ENCODE measurements at regions not wholly inside any gene's neighbourhood (a gene's known extent, or its start where the extent isn't known, plus 50 kb on each side); places are given as distances from the start of the nearest gene placed in this dataset.

DNA sequence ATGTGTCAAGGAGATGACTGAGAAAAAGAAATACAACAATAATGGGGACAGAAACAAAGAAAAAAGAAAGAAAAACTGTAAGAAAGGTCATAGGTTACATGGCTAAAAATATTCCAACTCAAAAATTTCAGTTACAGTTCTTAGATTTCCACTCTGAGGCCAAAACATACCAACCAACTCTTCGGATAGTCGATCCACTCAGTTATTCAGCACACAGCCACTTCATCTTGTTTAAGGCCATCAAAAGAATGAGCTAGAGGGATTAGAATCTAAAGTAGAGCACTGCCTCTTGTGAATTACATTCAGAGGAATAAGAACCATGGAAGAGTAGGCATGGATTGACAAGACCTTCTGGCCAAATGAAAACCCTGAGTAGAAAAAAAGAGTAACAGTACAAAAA, 277.0 kb downstream of the MRPL39 start:
- no peaks in the 10 kb centered on the region for H3K36me3 ChIP-seq
- H3K27ac ChIP-seq = no peak overlapping the region
- TF ChIP-seq, protein P1, sequence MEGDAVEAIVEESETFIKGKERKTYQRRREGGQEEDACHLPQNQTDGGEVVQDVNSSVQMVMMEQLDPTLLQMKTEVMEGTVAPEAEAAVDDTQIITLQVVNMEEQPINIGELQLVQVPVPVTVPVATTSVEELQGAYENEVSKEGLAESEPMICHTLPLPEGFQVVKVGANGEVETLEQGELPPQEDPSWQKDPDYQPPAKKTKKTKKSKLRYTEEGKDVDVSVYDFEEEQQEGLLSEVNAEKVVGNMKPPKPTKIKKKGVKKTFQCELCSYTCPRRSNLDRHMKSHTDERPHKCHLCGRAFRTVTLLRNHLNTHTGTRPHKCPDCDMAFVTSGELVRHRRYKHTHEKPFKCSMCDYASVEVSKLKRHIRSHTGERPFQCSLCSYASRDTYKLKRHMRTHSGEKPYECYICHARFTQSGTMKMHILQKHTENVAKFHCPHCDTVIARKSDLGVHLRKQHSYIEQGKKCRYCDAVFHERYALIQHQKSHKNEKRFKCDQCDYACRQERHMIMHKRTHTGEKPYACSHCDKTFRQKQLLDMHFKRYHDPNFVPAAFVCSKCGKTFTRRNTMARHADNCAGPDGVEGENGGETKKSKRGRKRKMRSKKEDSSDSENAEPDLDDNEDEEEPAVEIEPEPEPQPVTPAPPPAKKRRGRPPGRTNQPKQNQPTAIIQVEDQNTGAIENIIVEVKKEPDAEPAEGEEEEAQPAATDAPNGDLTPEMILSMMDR (IDR thresholded peaks at IDR 0.05) = no peak
- H3K4me1 ChIP-seq = no peaks in the 10 kb centered on the region
- no peaks in the 10 kb centered on the region for H3K27me3 ChIP-seq
- intact Hi-C loops (cut with DNase I) = no loop called here
- DNase-seq (no peak), ATAC-seq (no peak)
- no peaks in the 10 kb centered on the region for H3K9me3 ChIP-seq
- no peak overlapping the region for H3K4me3 ChIP-seq

DNA sequence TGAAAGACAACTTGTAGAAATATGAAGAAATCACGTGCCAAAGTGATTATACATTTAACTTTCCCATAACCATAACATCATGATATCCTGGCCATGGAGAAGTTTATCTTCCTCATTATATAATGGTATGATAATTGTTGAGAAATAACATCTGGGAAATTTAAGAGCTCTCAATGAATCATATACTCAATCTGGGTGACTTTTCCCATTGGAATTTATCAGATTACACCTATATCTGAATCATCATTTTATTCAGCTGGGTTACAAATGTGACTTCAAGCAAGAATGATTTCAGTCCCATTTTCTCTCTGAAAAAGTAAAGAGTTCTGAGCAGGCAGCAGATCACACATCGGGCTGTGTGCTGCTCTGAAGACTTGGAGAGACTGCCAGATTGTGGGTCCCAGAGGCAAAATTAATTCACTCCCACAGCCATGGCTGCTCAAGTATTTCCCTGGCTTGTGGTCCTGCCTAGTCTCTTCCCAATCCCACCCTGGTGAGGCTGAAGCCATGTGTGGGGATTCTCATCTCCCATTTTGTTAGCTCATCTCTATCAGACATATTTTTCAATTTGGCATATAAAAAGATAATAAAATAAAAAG, 278.0 kb downstream of the MRPL39 start:
- no peak overlapping the region for H3K4me3 ChIP-seq
- DNase-seq (no peak), ATAC-seq (no peak)
- H3K27ac ChIP-seq = no peak overlapping the region
- intact Hi-C loops (cut with DNase I) = no loop called here
- no peaks in the 10 kb centered on the region for H3K36me3 ChIP-seq
- TF ChIP-seq, protein P1 (IDR thresholded peaks at IDR 0.05) = no peak
- no peaks in the 10 kb centered on the region for H3K27me3 ChIP-seq
- no peaks in the 10 kb centered on the region for H3K9me3 ChIP-seq
- no peaks in the 10 kb centered on the region for H3K4me1 ChIP-seq

DNA sequence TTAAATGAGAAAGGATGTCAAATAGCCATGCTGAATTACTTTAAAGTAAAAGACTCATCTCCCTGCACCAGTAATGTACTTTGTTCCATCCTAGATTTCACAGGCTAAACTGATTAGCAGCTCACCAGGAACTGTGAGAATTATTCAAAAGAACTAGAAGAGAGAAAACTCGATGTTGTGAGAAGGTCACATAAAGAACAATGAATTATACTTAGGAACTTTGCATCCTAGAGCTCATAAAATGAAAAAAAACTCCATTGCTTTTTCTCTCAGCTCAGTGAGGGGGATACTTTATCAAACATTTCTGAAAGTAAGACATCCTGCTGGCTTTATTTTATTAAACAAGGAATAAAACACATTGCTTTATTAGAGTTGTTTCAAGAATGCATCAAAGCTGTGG, 278.5 kb downstream of the MRPL39 start:
- ATAC-seq (no peak), DNase-seq (no peak)
- intact Hi-C loops (cut with DNase I) = no loop called here
- H3K9me3 ChIP-seq = no peaks in the 10 kb centered on the region
- TF ChIP-seq, protein P1 (IDR thresholded peaks at IDR 0.05) = no peak
- no peak overlapping the region for H3K27ac ChIP-seq
- H3K4me3 ChIP-seq = no peak overlapping the region
- H3K27me3 ChIP-seq = no peaks in the 10 kb centered on the region
- H3K36me3 ChIP-seq = no peaks in the 10 kb centered on the region
- no peaks in the 10 kb centered on the region for H3K4me1 ChIP-seq

- no peak overlapping the region for H3K4me3 ChIP-seq
- DNase-seq = no peak
- no peak overlapping the region for H3K27ac ChIP-seq
- ATAC-seq = no peak
- no peaks in the 10 kb centered on the region for H3K4me1 ChIP-seq
- intact Hi-C loops (cut with DNase I) = no loop called here
- no peaks in the 10 kb centered on the region for H3K36me3 ChIP-seq
- no peaks in the 10 kb centered on the region for H3K27me3 ChIP-seq
- TF ChIP-seq, protein P1 (IDR thresholded peaks at IDR 0.05) = no peak
- no peaks in the 10 kb centered on the region for H3K9me3 ChIP-seq
Measured at GRCh38 chr21:25326181-25326580, 281.1 kb downstream of the MRPL39 start.

DNA sequence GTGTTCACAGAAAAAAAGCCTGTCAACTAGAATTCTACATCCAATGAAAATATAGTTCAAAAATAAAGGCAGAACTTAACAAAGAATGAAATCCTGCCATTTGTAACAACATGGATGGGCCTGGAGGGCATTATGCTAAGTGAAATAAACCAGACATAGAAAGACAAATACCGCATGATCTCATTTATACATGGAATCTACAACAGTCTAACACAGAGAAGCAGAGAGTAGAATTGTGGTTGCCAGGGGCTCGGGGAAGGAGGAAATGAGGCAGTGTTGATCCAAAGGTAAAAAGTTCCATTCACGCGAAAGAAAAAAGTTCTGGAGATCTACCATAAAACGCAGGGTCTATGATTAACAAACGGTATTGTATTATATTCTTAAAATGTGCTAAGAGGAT, 282.6 kb downstream of the MRPL39 start:
- Histone ChIP-seq H3K9me3 (no peaks in the 10 kb centered on the region), H3K27me3 (no peaks in the 10 kb centered on the region), H3K4me3 (no peak overlapping the region), H3K36me3 (no peaks in the 10 kb centered on the region), H3K27ac (no peak overlapping the region), H3K4me1 (no peaks in the 10 kb centered on the region)
- intact Hi-C loops (cut with DNase I) = no loop called here
- ATAC-seq = no peak
- no peak for DNase-seq
- TF ChIP-seq, protein P1 (IDR thresholded peaks at IDR 0.05) = no peak
